Kidney epithelial cell (primary cell): ENCODE measurements at regions not wholly inside any gene's neighbourhood (a gene's known extent, or its start where the extent isn't known, plus 50 kb on each side); places are given as distances from the start of the nearest gene placed in this dataset.
A peak's percentile ranks its signal among the peaks of the same experiment; 100 is the strongest.

Source experiments
- DNase-seq: peaks from one replicate; pipeline ENCODE4 v3.0.0-alpha.2; 2010; ENCODE audit warnings: low read depth
- H3K27me3 ChIP-seq: 2 replicates; pipeline ENCODE4 v1.6.0; 2011; ENCODE audit warnings: low read length; ENCODE audit not compliant: control insufficient read depth, insufficient read depth
- H3K36me3 ChIP-seq: 2 replicates; pipeline ENCODE4 v1.5.1; 2011; ENCODE audit warnings: low read length; ENCODE audit not compliant: control insufficient read depth, insufficient read depth
- H3K4me3 ChIP-seq: 2 replicates; pipeline ENCODE4 v1.5.1; 2011; ENCODE audit warnings: low read depth, mild to moderate bottlenecking, control low read depth, low read length
- CTCF ChIP-seq: IDR thresholded peaks from 2 replicates; pipeline ENCODE4 v1.5.1; 2011; ENCODE audit warnings: mild to moderate bottlenecking, moderate library complexity, low read length, control low read depth, inconsistent platforms; ENCODE audit not compliant: insufficient read depth, poor library complexity, severe bottlenecking

GRCh38 chr4:160492181-160492580 lies 1389.3 kb downstream of the RAPGEF2 start:
- Histone ChIP-seq H3K4me3 (no peak overlapping the region), H3K36me3 (no peaks in the 10 kb centered on the region), H3K27me3 (no peaks in the 10 kb centered on the region)
- TF ChIP-seq CTCF: no peak
- no peak for DNase-seq

GRCh38 chr4:160493206-160493605 lies 1390.3 kb downstream of the RAPGEF2 start:
- H3K36me3 ChIP-seq: no peaks in the 10 kb centered on the region
- no peak for DNase-seq
- TF ChIP-seq CTCF: no peak
- H3K4me3 ChIP-seq: no peak overlapping the region
- H3K27me3 ChIP-seq: no peaks in the 10 kb centered on the region

GRCh38 chr4:160495356-160495755 lies 1392.5 kb downstream of the RAPGEF2 start:
- H3K36me3 ChIP-seq: no peaks in the 10 kb centered on the region
- DNase-seq: no peak
- no peak overlapping the region for H3K4me3 ChIP-seq
- no peaks in the 10 kb centered on the region for H3K27me3 ChIP-seq
- TF ChIP-seq CTCF: no peak

- no peaks in the 10 kb centered on the region for H3K27me3 ChIP-seq
- no peak for TF ChIP-seq CTCF
- no peaks in the 10 kb centered on the region for H3K36me3 ChIP-seq
- no peak for DNase-seq
- H3K4me3 ChIP-seq: no peak overlapping the region
Measured at GRCh38 chr4:160498211-160498610, 1395.3 kb downstream of the RAPGEF2 start.

- H3K4me3 ChIP-seq: no peak overlapping the region
- H3K36me3 ChIP-seq: no peaks in the 10 kb centered on the region
- H3K27me3 ChIP-seq: no peaks in the 10 kb centered on the region
- DNase-seq: no peak
- no peak for TF ChIP-seq CTCF
Measured at GRCh38 chr4:160505724-160506123, 1402.8 kb downstream of the RAPGEF2 start.

GRCh38 chr4:160510928-160511327 lies 1408.0 kb downstream of the RAPGEF2 start:
- H3K4me3 ChIP-seq: no peak overlapping the region
- no peaks in the 10 kb centered on the region for H3K36me3 ChIP-seq
- no peaks in the 10 kb centered on the region for H3K27me3 ChIP-seq
- TF ChIP-seq CTCF: no peak
- DNase-seq: peak; percentile 14
